GM12892 (cell line): ENCODE measurements at regions not wholly inside any gene's neighbourhood (a gene's known extent, or its start where the extent isn't known, plus 50 kb on each side); places are given as distances from the start of the nearest gene placed in this dataset.
"Not testable (repeated sequence)": the region's sequence is repeated elsewhere in the genome, so short reads cannot be mapped to it uniquely, and the experiment has no call there.

Experiments
- DNase-seq: peaks from one replicate; pipeline ENCODE4 v3.0.0; 2011; ENCODE audit not compliant: insufficient read length
- FAIRE-seq: peaks from 2 replicates; lab custom pipeline; 2011; peaks lifted over from hg19 to GRCh38; lab: Jason Lieb, UNC
- POLR2A ChIP-seq: IDR thresholded peaks from 2 replicates; pipeline ENCODE4 v1.6.1; 2011; ENCODE audit warnings: low read depth, low read length, control low read depth
- POLR2AphosphoS5 ChIP-seq: IDR thresholded peaks from 2 replicates; pipeline ENCODE4 v1.6.1; 2011; ENCODE audit warnings: low read depth, low read length, control low read depth
- TAF1 ChIP-seq: IDR thresholded peaks from 2 replicates; pipeline ENCODE4 v1.6.1; 2011; ENCODE audit warnings: low read depth, mild to moderate bottlenecking, control low read depth, low read length, borderline replicate concordance

DNA sequence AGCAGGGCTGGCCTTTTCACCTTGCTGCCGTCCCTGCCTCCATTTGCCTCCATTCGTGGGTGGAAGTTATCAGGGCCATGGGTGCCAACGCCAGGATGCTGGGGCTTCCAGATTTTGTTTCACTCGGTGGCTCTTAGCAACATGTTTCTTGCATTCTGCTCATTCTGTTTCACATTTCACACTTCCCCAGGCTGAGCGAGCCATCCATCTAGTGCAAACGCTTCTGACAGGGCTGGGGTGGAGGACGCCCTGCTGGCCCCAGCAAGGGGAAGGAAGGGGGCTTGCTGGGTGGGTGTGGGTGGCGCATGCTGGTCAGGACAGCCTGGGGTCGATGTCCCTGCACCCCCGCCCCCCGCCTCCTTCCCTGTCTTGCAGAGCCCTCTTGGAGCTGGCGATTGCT lies 165.2 kb downstream of the URI1 start:
- TF ChIP-seq TAF1: no peak
- TF ChIP-seq POLR2A: no peak
- no peak for TF ChIP-seq POLR2AphosphoS5
- DNase-seq (no peak), FAIRE-seq (no peak)

DNA sequence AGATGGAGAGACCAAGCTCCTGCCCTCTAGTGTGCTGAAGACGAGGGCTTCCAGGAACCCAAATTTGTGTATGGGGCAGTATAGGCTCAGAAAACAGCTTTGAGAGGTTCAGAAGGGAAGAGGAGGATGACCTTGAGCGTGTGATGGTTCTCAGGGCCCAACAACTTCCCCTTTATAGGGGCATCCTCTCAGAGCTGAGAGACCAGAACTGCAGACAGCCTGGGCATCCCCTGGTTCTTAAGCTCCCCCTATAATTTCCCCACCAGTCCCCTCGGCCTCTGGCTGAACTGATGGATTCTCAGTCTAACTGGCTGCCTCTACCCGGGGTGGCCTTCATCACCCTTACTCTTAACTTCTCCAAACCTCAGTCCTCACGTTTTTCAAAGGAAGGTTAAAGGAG lies 167.5 kb downstream of the URI1 start:
- no peak for DNase-seq
- FAIRE-seq: no peak
- no peak for TF ChIP-seq POLR2A
- TF ChIP-seq TAF1: no peak
- no peak for TF ChIP-seq POLR2AphosphoS5

DNA sequence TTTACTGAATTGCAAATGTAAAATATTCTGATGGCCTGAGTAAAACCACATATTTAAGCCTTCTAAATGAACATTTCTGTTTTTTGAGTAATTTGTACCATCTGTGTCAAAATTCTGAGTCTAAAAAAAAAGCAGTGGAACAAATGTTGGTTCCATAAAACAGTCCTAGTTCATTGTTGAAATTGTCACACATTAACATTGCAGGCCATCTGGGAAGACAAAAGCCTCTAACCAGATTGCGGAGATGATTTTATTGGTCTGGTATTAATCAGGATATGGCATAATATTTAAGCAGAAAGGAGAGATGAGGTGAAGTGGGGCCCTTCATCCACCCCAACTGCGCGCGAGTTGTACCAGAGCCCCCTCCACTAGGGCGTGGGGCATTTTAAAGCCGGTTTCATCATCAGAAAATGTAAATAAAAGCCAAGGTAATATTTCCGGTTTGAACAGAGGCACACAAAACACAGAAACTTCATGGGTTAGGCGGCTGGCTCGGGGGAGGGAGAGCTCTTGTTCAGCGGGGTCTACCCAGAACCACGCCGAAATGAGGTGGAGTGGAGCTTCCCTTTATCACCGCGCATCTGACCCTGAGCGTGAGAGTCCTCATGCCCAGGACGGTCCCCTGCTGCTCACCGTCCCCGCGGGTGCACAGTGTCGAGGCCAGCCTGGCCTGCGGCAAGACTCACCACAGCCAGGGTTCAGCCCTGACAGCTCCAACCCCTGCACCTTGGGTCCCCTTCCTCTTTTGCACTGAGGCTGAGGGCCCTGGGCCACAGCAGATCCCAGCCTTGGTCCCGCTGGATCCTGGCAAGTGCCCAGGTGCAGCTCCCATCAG lies 169.2 kb downstream of the URI1 start:
- DNase-seq (no peak), FAIRE-seq (no peak)
- TF ChIP-seq POLR2A (no peak), POLR2AphosphoS5 (no peak), TAF1 (no peak)

DNA sequence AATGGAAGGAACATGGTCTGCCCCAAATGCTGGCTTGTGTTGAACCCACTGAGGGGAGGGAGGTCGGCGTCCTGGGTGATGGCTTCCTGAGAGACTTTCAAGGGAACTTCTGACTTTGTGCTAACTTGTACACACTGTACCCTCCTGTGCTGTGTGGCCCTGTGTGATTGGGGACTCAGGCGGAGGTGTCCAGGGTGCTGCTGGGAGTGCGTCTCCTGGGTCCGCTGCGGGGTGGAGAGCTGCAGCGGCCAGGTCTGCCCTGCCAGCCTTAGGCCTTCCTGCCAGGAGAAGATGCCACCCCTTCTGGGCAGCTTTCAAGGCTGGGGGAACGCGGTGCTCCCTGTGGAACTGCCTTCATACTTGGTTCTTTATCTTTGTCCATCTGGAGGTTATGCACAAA lies 170.1 kb downstream of the URI1 start:
- no peak for TF ChIP-seq POLR2AphosphoS5
- no peak for TF ChIP-seq TAF1
- TF ChIP-seq POLR2A: no peak
- no peak for DNase-seq
- no peak for FAIRE-seq

DNA sequence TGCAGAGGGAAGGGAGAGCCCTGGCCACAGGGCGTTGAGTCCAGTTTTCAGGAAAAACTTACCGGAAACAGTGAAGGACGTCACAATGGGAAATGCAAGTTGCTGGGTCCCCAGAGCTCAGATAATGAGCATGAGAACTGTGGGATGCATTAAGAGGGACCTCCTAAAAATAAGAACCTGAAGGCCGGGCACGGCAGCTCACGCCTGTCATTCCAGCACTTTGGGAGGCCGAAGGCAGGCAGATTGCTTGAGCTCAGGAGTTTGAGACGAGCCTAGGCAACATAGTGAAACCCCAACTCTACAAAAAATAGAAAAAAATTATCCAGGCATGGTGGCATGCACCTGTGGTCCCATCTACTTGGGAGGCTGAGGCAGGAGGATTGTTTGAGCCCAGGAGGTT lies 170.6 kb downstream of the URI1 start:
- TF ChIP-seq POLR2AphosphoS5: no peak
- TF ChIP-seq POLR2A: no peak
- no peak for TF ChIP-seq TAF1
- FAIRE-seq (no peak), DNase-seq (no peak)

DNA sequence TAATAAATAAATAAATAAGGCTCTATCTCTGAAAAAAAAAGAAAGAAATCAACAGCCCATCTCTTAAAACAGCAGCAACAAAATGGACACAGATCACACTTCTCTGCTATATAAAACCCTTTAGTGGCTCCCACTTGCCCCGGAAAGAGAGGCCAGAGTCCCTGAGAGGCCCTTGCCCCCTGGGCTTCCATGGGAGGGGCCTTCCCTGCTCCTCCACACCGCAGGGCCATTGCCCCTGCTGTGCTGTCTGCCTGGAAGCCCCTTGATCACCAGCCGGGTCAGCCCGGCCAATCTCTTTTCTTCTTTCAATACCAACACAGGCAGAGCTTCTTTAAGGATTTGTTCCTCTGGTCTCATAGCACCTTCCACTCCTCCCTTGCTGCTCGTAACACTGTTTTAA lies 171.1 kb downstream of the URI1 start:
- TF ChIP-seq TAF1 (no peak), POLR2A (no peak)
- DNase-seq (no peak), FAIRE-seq (no peak)

DNA sequence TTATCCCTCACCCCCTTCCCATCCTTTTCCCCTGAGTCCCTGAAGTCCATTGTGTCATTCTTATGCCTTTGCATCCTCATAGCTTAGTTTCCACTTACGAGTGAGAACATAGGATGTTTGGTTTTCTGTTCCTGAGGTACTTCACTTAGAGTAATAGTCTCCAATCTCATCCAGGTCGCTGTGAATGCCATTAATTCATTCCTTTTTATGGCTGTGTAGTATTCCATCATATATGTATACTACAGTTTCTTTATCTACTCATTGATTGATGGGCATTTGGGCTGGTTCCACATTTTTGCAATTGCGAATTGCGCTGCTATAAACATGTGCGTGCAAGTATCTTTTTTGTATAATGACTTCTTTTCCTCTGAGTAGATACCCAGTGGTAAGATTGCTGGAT lies 172.1 kb downstream of the URI1 start:
- not testable (repeated sequence) for FAIRE-seq, DNase-seq

DNA sequence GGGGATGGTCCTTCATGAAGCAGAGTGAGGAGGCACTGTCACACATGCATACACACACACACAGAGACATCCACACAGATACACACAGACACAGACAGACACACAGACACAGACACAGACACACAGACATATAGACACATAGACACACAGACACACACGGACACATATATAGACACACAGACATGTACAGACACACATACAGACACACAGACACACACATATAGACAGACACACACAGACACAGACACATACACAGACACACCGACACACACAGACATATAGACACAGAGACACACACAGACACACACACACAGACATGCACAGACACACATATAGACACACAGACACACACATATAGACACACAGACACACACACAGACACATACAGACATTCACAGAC lies 173.9 kb downstream of the URI1 start:
- TF ChIP-seq POLR2AphosphoS5 (no peak), POLR2A (no peak), TAF1 (no peak)
- no peak for FAIRE-seq
- DNase-seq: no peak

DNA sequence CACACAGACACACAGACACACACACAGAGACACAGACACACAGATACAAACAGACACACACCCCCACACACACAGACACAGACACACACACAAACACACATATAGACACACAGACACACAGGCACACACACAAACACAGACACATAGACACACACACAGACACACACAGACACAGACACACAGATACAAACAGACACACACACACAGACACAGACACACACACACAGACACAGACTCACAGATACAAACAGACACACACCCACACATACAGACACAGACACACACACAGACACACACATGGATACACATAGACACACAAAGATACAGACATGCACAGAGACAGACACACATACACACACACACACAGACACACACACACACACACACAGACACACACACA lies 174.5 kb downstream of the URI1 start:
- no peak for TF ChIP-seq TAF1
- no peak for TF ChIP-seq POLR2A
- TF ChIP-seq POLR2AphosphoS5: no peak
- DNase-seq (no peak), FAIRE-seq (no peak)

DNA sequence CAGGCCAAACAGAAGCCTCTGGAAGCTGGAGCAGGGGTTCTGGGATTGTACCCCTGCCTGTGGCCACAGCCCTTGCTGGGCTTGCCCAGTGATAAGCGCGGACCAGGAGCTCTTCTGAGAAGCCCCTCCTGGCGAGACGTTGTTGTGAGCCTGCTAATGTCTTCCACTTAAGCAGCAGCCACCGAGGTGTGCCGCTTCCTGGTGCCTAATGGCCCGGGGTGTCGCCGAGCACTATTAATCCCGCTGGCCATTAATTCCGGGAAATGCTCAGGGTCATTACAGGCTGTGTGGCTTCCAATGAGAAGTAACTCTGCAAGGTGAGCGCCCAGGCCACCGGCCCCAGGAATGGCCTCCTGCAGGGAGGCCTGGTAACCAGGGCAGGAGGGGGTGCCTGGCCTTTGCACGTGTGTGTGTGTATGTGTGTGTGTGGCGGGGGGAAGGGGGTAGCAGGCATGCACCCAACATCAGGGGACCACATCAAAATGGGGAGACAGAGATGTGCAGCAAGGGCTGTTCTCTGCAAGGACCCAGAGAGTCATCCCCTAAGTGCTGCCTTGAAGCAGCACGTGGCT lies 175.0 kb downstream of the URI1 start:
- TF ChIP-seq POLR2A (no peak), TAF1 (no peak), POLR2AphosphoS5 (no peak)
- DNase-seq: no peak
- FAIRE-seq: no peak

DNA sequence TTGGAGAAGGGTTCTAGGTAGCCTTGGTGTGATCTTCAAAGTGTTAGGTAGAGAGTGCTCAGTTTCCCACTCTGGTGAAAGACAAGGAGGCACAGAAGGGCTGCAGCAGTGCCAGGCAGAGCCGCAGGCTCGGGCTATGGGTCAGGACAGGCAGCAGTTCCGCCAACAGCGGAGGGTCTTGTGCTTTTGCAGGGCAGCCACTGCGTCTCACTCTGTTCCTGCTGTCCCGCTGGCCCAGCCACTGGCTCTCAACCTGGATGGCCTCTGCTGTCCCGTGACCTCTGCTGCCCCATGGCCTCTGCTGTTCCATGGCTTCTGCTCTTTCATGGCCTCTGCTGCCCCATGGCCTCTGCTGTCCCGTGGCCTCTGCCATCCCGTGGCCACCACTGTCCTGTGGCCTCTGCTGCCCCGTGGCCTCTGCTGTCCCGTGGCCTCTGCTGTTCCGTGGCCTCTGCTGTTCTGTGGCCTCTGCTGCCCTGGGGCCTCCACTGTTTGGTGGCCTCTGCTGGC lies 175.7 kb downstream of the URI1 start:
- no peak for TF ChIP-seq POLR2A
- no peak for TF ChIP-seq POLR2AphosphoS5
- TF ChIP-seq TAF1: no peak
- no peak for DNase-seq
- no peak for FAIRE-seq

DNA sequence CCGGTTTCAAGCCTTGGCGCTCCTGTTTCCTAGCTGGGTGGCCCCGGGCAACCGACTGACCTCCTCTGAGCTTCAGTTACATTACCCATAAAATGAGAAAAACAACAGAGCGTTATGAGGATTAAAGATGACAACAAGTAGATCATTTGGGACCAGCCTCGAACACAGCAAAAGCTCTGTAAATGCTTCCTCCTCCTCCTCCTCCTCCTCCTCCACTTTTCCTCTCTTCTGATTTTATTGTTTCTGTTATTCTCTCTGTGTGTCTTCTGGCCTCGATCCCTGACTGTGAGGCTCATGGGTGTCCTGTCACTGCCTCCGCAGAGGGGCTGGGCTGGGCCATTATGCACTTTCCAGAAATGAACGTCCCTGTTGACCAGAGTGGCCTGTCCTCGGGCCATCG lies 176.2 kb downstream of the URI1 start:
- DNase-seq (no peak), FAIRE-seq (no peak)
- TF ChIP-seq POLR2AphosphoS5: no peak
- no peak for TF ChIP-seq TAF1
- TF ChIP-seq POLR2A: no peak
